C4-2B (cell line): ENCODE measurements at regions not wholly inside any gene's neighbourhood (a gene's known extent, or its start where the extent isn't known, plus 50 kb on each side); places are given as distances from the start of the nearest gene placed in this dataset.

ENCODE experiments used
- ZFX ChIP-seq: fragments of 450-650 bp; IDR thresholded peaks from 2 replicates; pipeline ENCODE4 v1.6.1; 2017
- TF ChIP-seq, protein P1 (sequence below): fragments of 450-650 bp; conservative IDR thresholded peaks from 2 replicates; pipeline ENCODE4 v1.5.1; 2017; ENCODE audit warnings: mild to moderate bottlenecking

DNA sequence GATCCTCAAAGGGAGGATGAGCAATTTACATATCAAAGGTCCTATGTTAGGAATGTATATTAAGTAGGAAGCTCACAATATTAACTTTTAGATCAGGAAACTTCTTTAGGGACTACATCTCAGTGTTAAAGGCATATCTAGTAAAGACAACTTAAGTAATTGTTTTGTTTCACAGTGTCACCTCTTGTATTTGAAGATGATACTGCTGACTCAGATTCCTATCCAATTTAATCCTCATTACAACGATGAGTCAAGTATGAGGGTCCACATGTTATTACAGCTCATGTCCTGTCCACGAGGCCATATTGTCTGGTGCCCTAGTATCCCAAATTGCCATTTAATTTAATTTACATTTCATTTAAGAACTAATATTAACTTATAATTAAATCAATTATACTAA lies 523.9 kb downstream of the CCDC85A start:
- TF ChIP-seq, protein P1, sequence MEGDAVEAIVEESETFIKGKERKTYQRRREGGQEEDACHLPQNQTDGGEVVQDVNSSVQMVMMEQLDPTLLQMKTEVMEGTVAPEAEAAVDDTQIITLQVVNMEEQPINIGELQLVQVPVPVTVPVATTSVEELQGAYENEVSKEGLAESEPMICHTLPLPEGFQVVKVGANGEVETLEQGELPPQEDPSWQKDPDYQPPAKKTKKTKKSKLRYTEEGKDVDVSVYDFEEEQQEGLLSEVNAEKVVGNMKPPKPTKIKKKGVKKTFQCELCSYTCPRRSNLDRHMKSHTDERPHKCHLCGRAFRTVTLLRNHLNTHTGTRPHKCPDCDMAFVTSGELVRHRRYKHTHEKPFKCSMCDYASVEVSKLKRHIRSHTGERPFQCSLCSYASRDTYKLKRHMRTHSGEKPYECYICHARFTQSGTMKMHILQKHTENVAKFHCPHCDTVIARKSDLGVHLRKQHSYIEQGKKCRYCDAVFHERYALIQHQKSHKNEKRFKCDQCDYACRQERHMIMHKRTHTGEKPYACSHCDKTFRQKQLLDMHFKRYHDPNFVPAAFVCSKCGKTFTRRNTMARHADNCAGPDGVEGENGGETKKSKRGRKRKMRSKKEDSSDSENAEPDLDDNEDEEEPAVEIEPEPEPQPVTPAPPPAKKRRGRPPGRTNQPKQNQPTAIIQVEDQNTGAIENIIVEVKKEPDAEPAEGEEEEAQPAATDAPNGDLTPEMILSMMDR: no peak
- TF ChIP-seq ZFX: no peak
